NB4 (cell line): ENCODE measurements at regions not wholly inside any gene's neighbourhood (a gene's known extent, or its start where the extent isn't known, plus 50 kb on each side); places are given as distances from the start of the nearest gene placed in this dataset.

ENCODE experiments used
- MAX ChIP-seq: IDR thresholded peaks from 2 replicates; pipeline ENCODE4 v1.6.1; 2011; ENCODE audit warnings: low read depth, low read length
- MYC ChIP-seq: IDR thresholded peaks from 2 replicates; pipeline ENCODE4 v1.6.1; 2011; ENCODE audit warnings: low read depth, low read length
- POLR2A ChIP-seq: IDR thresholded peaks from 2 replicates; pipeline ENCODE4 v1.6.1; 2011; ENCODE audit warnings: mild to moderate bottlenecking; ENCODE audit not compliant: insufficient read length; ENCODE audit errors: extremely low read depth
- TF ChIP-seq, protein P1 (sequence below): IDR thresholded peaks from one replicate; pipeline ENCODE4 v1.5.1; 2012; ENCODE audit warnings: low read depth, low read length

- TF ChIP-seq, protein P1, sequence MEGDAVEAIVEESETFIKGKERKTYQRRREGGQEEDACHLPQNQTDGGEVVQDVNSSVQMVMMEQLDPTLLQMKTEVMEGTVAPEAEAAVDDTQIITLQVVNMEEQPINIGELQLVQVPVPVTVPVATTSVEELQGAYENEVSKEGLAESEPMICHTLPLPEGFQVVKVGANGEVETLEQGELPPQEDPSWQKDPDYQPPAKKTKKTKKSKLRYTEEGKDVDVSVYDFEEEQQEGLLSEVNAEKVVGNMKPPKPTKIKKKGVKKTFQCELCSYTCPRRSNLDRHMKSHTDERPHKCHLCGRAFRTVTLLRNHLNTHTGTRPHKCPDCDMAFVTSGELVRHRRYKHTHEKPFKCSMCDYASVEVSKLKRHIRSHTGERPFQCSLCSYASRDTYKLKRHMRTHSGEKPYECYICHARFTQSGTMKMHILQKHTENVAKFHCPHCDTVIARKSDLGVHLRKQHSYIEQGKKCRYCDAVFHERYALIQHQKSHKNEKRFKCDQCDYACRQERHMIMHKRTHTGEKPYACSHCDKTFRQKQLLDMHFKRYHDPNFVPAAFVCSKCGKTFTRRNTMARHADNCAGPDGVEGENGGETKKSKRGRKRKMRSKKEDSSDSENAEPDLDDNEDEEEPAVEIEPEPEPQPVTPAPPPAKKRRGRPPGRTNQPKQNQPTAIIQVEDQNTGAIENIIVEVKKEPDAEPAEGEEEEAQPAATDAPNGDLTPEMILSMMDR = no peak
- no peak for TF ChIP-seq POLR2A
- no peak for TF ChIP-seq MAX
- TF ChIP-seq MYC = no peak
These were observed 64.5 kb upstream of the NFE2L3 start for GRCh38 chr7:26087321-26088091.
